Cardiac septum (tissue), 1 donor: ENCODE measurements at regions not wholly inside any gene's neighbourhood (a gene's known extent, or its start where the extent isn't known, plus 50 kb on each side); places are given as distances from the start of the nearest gene placed in this dataset.
"Not testable (repeated sequence)": the region's sequence is repeated elsewhere in the genome, so short reads cannot be mapped to it uniquely, and the experiment has no call there.

Source experiments
- DNase-seq: peaks from one replicate; pipeline ENCODE4 v3.0.0-alpha.2; 2020; ENCODE audit warnings: low spot score
- intact Hi-C: fragments of 100-400 bp; cut with DNase I; formaldehyde crosslinking; loops from one replicate; pipeline ENCODE4 v1.14.0; 2022
- donor health status: DM: no; HTN: no; CAD: no.

GRCh38 chr5:42950456-42951292, 89.4 kb downstream of the ANXA2R start:
- intact Hi-C loops = loop anchor here (1.0 to 5.0 kb wide), 4 partner anchors 43 to 90 kb away; partner anchors contain the start of gene ANXA2R
- peak; percentile 88 for DNase-seq

- intact Hi-C loops = loop anchor here (2.0 to 5.0 kb wide), 3 partner anchors 43 to 91 kb away; partner anchors contain the start of gene ANXA2R
- DNase-seq = no peak
Measured at GRCh38 chr5:42950116-42950455, 90.0 kb downstream of the ANXA2R start.

DNA sequence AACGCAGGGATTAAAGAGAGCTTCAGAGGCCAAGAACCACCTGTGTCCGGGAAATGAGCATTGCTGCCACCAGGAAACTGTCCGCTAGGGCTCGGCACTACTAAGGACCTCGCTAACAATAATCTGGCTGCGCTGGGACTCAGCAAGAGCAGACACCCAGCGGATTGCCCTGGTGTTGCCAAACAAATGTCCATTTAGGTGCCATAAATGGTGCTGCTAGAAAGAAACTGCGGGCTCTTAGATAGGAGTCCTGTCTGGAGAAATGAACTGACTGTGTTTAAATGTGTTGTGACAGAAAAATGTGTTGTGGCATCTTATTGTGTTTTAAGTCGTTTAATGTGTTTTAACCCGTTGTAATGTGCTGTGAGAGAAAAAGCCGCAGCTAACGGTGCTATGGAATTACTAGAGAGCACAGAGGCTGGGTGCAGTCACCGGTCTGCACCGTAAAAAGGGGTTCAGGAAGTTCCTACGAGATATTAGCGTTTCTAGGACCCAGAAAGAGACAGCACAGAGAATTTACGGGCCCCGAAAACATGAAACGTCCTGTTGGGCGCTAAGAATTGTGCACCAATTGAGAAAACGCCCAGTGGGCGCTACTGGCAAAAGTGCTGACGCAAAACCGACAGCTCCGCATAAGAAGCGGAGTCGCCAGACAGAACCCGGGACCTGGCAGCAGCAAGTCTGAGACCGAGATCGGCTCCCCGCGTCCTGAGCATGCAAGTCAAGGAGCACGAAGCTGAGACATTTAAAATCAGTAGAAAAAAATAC, 90.6 kb downstream of the ANXA2R start:
- DNase-seq = peak; percentile 81
- intact Hi-C loops = loop anchor here (1.0 to 5.0 kb wide), 4 partner anchors 42 to 91 kb away; partner anchors contain the start of gene ANXA2R

GRCh38 chr5:42948961-42949347, 91.2 kb downstream of the ANXA2R start:
- intact Hi-C loops = loop anchor here (1.0 kb wide), 1 partner anchor 43 kb away; no protein-coding TSS in a partner anchor
- no peak for DNase-seq

DNA sequence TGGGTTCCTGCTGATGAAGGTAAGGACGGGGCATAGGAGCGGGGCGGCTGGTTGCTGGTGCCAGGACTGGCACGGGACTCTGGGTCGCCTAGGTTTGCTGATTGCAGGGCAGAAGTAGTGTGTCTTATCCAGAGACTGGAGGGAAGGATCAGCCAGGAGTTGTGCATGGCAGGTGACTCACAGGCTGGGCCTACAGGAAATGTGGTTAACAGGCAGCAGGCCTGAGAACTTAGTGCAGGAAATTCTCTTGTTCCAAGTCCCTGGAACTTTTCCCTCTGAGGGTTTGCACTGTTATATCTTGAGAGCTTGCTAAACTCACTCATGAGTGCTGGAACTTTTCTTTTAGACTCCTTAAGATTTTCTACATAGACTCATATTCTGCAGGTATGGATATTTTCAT, 95.1 kb downstream of the ANXA2R start:
- intact Hi-C loops = no loop called here
- DNase-seq = no peak

GRCh38 chr5:42943931-42944631, 96.0 kb downstream of the ANXA2R start:
- DNase-seq = no peak
- intact Hi-C loops = no loop called here

- intact Hi-C loops = no loop called here
- DNase-seq = no peak
Measured at GRCh38 chr5:42940853-42941252, 99.3 kb downstream of the ANXA2R start.

DNA sequence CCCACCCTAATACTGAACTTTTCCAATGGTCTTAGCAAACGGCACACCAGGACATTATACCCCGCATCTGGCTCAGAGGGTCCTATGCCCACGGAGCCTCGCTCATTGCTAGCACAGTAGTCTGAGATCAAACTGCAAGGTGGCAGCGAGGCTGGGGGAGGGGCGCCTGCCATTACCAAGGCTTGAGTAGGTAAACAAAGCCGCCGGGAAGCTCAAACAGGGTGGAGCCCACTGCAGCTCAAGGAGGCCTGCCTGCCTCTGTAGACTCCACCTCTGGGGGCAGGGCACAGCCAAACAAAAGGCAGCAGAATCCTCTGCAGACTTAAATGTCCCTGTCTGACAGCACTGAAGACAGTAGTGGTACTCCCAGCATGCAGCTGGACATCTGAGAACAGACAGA, 108.1 kb downstream of the ANXA2R start:
- intact Hi-C loops, DNase-seq: not testable (repeated sequence)

DNA sequence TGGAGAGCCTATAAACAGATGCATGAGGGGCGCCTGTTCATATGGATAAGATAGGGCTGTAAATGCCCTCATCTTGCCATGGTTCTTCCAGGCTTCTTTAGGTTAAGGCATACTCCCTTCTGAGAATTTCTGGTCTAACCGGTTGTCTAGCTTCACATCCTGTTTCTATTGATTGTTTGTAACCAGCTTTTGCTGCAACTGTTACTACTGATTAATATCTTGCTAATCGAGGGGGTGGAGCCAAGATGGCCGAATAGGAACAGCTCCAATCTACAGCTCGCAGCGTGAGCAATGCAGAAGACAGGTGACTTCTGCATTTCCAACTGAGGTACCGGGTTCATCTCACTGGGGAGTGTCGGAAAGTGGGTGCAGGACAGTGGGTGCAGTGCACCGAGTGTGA, 108.7 kb downstream of the ANXA2R start:
- DNase-seq, intact Hi-C loops: not testable (repeated sequence)

DNA sequence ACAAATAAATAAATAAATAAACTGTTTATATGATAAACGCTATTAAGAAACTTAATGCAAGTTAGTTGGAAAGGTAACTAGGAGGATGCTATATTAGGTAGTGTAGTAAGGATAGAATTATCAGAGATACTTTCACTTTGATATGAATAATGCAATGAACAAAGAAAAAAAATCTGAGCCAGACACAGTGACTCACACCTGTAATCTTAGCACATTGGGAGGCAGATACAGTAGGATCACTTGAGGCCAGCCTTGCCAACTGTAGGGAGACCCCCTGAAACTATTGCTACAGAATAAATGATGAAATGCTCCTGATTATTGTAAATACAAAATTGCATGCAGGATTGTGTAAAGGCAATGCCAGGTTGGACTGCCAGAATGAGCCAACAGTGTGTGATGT, 109.2 kb downstream of the ANXA2R start:
- no peak for DNase-seq
- intact Hi-C loops = no loop called here

DNA sequence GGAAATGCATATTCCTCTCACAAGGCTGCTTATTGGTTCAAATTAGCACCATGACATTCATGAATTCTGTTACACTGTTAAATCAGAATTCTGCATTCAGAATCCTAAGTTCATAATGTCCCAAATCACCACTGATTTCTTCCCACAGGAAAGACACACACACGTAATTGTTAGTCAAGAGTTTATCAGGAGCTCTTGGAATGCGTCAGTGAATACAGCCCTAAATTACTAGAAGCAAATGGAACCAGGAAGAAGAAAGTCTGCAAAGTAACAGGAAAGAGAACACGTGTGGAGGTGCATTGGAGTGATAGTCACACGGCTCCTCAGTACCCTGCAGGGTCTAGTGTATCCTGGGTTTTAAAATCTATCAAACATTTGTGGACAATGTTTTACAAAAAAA, 110.2 kb downstream of the ANXA2R start:
- intact Hi-C loops = no loop called here

GRCh38 chr5:42927730-42928129, 112.4 kb downstream of the ANXA2R start:
- DNase-seq = no peak
- intact Hi-C loops = no loop called here

More for the DNA sequence above, 110.2 kb downstream of the ANXA2R start:
- no peak for DNase-seq

GRCh38 chr5:42924686-42925085, 113.0 kb upstream of the SELENOP start:
- intact Hi-C loops = no loop called here
- DNase-seq = no peak

GRCh38 chr5:42924226-42924625, 112.5 kb upstream of the SELENOP start:
- intact Hi-C loops = no loop called here
- DNase-seq = no peak

DNA sequence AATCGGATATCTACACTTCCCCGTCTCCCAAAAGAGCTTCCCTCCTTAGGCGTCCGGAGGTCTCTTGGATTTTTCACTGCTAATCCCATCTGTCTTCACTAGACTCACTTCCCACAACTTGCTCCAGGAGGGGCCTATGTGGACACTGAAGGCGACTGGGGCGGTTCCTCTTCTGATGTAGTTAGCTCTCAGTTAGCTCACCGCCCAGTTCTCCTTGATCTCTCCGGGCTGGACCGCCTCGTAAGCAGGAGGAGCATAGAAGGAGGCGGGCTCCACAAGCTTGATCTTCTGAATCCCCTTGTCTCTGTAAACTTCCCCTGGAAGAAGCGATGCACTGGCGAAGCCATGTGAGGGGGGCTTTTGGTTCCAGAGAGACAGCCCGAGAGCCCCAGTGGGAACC, 112.0 kb upstream of the SELENOP start:
- DNase-seq = no peak
- intact Hi-C loops = no loop called here

DNA sequence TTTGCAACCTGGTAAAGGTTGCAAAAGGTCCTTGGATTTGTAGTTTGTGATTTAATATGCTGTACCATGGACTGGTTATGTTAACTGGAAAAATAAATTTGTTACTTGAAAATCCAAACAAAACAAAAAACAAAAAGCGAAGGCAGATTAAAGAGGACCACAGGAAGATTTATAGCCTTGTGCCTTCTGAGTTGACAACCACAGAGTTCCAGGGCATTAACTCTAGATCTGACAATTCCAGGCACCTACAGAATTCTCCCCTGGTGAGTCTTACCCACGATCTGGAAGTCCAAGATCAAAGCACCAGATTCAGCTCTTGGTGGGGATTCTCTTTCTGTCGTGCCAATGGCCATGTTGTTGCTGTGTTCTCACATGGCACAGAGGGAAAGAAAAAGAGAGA, 107.9 kb upstream of the SELENOP start:
- DNase-seq = no peak
- intact Hi-C loops = no loop called here

GRCh38 chr5:42915306-42915866, 103.7 kb upstream of the SELENOP start:
- intact Hi-C loops = no loop called here
- DNase-seq = no peak

DNA sequence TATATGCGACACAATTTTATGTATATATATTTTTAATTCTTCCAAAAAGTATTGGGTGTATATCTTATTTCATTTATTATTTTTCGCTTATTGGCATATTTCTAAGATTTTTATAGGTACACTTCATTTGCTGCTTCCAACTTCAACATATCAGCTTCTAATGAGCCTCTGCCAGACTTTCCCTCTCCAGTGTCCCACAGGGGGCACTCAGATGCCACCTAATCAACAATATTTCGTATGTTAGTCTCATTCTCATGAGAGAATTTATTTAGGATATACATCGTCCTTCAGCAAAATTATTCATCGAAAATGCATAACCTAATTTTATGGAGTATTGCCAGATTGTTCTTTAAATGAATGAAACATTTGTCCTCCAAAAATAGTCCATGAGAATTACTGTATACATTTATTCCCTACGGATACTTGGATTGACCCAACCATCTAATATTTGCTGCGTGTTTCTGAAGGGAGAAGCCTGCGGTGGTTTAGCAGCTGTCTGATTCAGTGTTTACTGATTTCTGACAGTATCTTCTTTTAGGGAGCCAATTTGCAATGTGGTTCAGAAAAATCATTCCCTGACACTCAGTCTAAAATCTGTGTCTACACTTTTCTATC, 100.6 kb upstream of the SELENOP start:
- intact Hi-C loops = no loop called here
- no peak for DNase-seq
